GM23338 (cell line): ENCODE measurements at regions not wholly inside any gene's neighbourhood (a gene's known extent, or its start where the extent isn't known, plus 50 kb on each side); places are given as distances from the start of the nearest gene placed in this dataset.

Source experiments
- ATAC-seq: fragments of 200-7000 bp; cut with Tn5 transposase; 3 replicates; pipeline ENCODE4 v1.9.1; 2020
- DNase-seq: peaks from one replicate; pipeline ENCODE4 v3.0.0-alpha.2; 2015; ENCODE audit warnings: low spot score
- H2AFZ ChIP-seq: fragments of 200-600 bp; sonication (generic); 2 replicates; pipeline ENCODE4 v1.8.0; 2016; ENCODE audit warnings: antibody characterized with exemption, mild to moderate bottlenecking, moderate library complexity
- H3F3A ChIP-seq: fragments of 200-600 bp; sonication (generic); replicated peaks from 2 replicates; pipeline ENCODE4 v1.8.0; 2017; ENCODE audit warnings: antibody characterized with exemption, mixed run types, low read depth
- H3K27ac ChIP-seq: fragments of 200-600 bp; sonication (generic); 2 replicates; pipeline ENCODE4 v1.6.1; 2016; ENCODE audit warnings: low read depth
- H3K27me3 ChIP-seq: fragments of 200-600 bp; sonication (generic); 2 replicates; pipeline ENCODE4 v1.8.0; 2016; ENCODE audit warnings: mild to moderate bottlenecking, mixed run types, moderate library complexity; ENCODE audit not compliant: insufficient read depth
- H3K36me3 ChIP-seq: fragments of 200-600 bp; sonication (generic); 2 replicates; pipeline ENCODE4 v1.8.0; 2016; ENCODE audit warnings: mild to moderate bottlenecking; ENCODE audit not compliant: insufficient read depth
- H3K4me1 ChIP-seq: fragments of 200-600 bp; sonication (generic); 2 replicates; pipeline ENCODE4 v1.8.0; 2016; ENCODE audit warnings: mild to moderate bottlenecking, moderate library complexity; ENCODE audit not compliant: insufficient read depth
- H3K4me2 ChIP-seq: fragments of 200-600 bp; sonication (generic); 2 replicates; pipeline ENCODE4 v1.7.1; 2017; ENCODE audit warnings: mixed run types
- H3K4me3 ChIP-seq: fragments of 200-600 bp; sonication (generic); 2 replicates; pipeline ENCODE4 v1.6.1; 2016; ENCODE audit warnings: mixed run types
- H3K79me2 ChIP-seq: fragments of 200-600 bp; sonication (generic); replicated peaks from 2 replicates; pipeline ENCODE4 v1.8.0; 2017; ENCODE audit warnings: mild to moderate bottlenecking; ENCODE audit not compliant: insufficient read depth
- H3K9me2 ChIP-seq: fragments of 200-600 bp; sonication (generic); 2 replicates; pipeline ENCODE4 v1.8.0; 2017; ENCODE audit not compliant: insufficient read depth
- H4K20me1 ChIP-seq: fragments of 200-600 bp; sonication (generic); replicated peaks from 2 replicates; pipeline ENCODE4 v1.8.0; 2017; ENCODE audit warnings: mild to moderate bottlenecking; ENCODE audit not compliant: insufficient read depth
- H3K27ac Mint-ChIP-seq: 2 replicates; pipeline ENCODE4 v1.8.0; 2020; ENCODE audit warnings: inconsistent platforms, mild to moderate bottlenecking, moderate library complexity, mixed read lengths
- H3K27me3 Mint-ChIP-seq: 3 replicates; pipeline ENCODE4 v1.8.0; 2022; ENCODE audit warnings: low read depth, mild to moderate bottlenecking, moderate library complexity, mixed read lengths, inconsistent platforms; ENCODE audit not compliant: insufficient read depth, poor library complexity
- H3K36me3 Mint-ChIP-seq: 3 replicates; pipeline ENCODE4 v1.8.0; 2021; ENCODE audit warnings: low read depth, mild to moderate bottlenecking, inconsistent platforms, moderate library complexity, mixed read lengths
- H3K4me1 Mint-ChIP-seq: 3 replicates; pipeline ENCODE4 v1.8.0; 2020; ENCODE audit warnings: mild to moderate bottlenecking, inconsistent platforms, mixed read lengths
- H3K4me3 Mint-ChIP-seq: 3 replicates; pipeline ENCODE4 v1.8.0; 2021; ENCODE audit warnings: moderate library complexity, mild to moderate bottlenecking, inconsistent platforms, mixed read lengths
- H3K9me3 Mint-ChIP-seq: 3 replicates; pipeline ENCODE4 v1.8.0; 2020; ENCODE audit warnings: moderate library complexity, mild to moderate bottlenecking, inconsistent platforms, mixed read lengths
- CREB1 ChIP-seq: fragments of 250-450 bp; sonication (Bioruptor Pico); IDR thresholded peaks from 2 replicates; pipeline ENCODE4 v1.5.0; 2020; ENCODE audit warnings: low read depth, mild to moderate bottlenecking, moderate library complexity
- CTCF ChIP-seq, 2 experiments: fragments of 200-600 bp in 1 of 2; sonication (generic) in 1 of 2; conservative IDR thresholded peaks; 2 replicates each; pipeline versions ENCODE4 v1.5.1 to v1.6.1; 2016 to 2017; ENCODE audit warnings: antibody characterized with exemption in 2 of 2, low read depth in 2 of 2, mild to moderate bottlenecking in 2 of 2, moderate library complexity in 1 of 2
- ETS1 ChIP-seq: IDR thresholded peaks from 2 replicates; pipeline ENCODE4 v1.6.1; 2016; ENCODE audit warnings: antibody characterized with exemption
- EZH2 ChIP-seq: fragments of 200-600 bp; sonication (generic); IDR thresholded peaks from one replicate; pipeline ENCODE4 v1.8.0; 2017; ENCODE audit warnings: antibody characterized with exemption, mild to moderate bottlenecking, low read depth; ENCODE audit not compliant: unreplicated experiment
- EZH2phosphoT487 ChIP-seq: fragments of 200-600 bp; sonication (generic); IDR thresholded peaks from one replicate; pipeline ENCODE4 v1.8.1; 2018; ENCODE audit warnings: antibody characterized with exemption; ENCODE audit not compliant: unreplicated experiment
- JUNB ChIP-seq: IDR thresholded peaks from one replicate; pipeline ENCODE4 v1.6.1; 2016; ENCODE audit warnings: antibody characterized with exemption; ENCODE audit not compliant: unreplicated experiment
- NANOG ChIP-seq: IDR thresholded peaks from 2 replicates; pipeline ENCODE4 v1.6.1; 2016; ENCODE audit warnings: antibody characterized with exemption, borderline replicate concordance
- POLR2AphosphoS5 ChIP-seq: IDR thresholded peaks from 2 replicates; pipeline ENCODE4 v1.6.1; 2016; ENCODE audit warnings: antibody characterized with exemption, low read depth
- REST ChIP-seq: IDR thresholded peaks from one replicate; pipeline ENCODE4 v1.6.1; 2018; ENCODE audit warnings: antibody characterized with exemption; ENCODE audit not compliant: unreplicated experiment
- STAT1 ChIP-seq: IDR thresholded peaks from one replicate; pipeline ENCODE4 v1.6.1; 2016; ENCODE audit warnings: antibody characterized with exemption; ENCODE audit not compliant: unreplicated experiment
- ZNF114 ChIP-seq: fragments of 250-450 bp; sonication (Bioruptor Pico); IDR thresholded peaks from 2 replicates; pipeline ENCODE4 v1.5.0; 2020; ENCODE audit warnings: mild to moderate bottlenecking, moderate library complexity
- ZNF331 ChIP-seq: fragments of 250-450 bp; sonication (Bioruptor Pico); IDR thresholded peaks from 2 replicates; pipeline ENCODE4 v1.5.0; 2020; ENCODE audit warnings: low read depth, mild to moderate bottlenecking, moderate library complexity

GRCh38 chr18:46332921-46333341 lies 228.7 kb downstream of the HAUS1 start (continued):
- no peak for TF ChIP-seq CTCF (conservative IDR thresholded peaks at IDR 0.05; ENCODE audit: low read depth in 2 of 2)
- TF ChIP-seq EZH2, result no peak
- TF ChIP-seq REST, result no peak
- no peak for TF ChIP-seq ETS1
- TF ChIP-seq NANOG, result no peak
- no peak for TF ChIP-seq POLR2AphosphoS5
- TF ChIP-seq ZNF114 (CRISPR knock-in tag), result no peak
- no peak for TF ChIP-seq JUNB
- no peak for TF ChIP-seq EZH2phosphoT487
- TF ChIP-seq CREB1 (CRISPR knock-in tag), result no peak
- no peak for TF ChIP-seq STAT1

- peak overlapping the region; percentile 79 for H3K4me3 Mint-ChIP-seq
- Histone ChIP-seq H3K4me2 (peak overlapping the region; percentile 91), H2AFZ (peak overlapping the region; percentile 96), H3K27ac (no peak overlapping the region), H3F3A (peaks cover 10% of the 10 kb centered on the region), H3K9me2 (no peaks in the 10 kb centered on the region), H4K20me1 (no peaks in the 10 kb centered on the region), H3K36me3 (no peaks in the 10 kb centered on the region), H3K27me3 (peaks cover 38% of the 10 kb centered on the region), H3K4me1 (peaks cover 38% of the 10 kb centered on the region), H3K4me3 (peak overlapping the region; percentile 87), H3K79me2 (peaks cover 19% of the 10 kb centered on the region)
- peak; percentile 69 for DNase-seq
- no peaks in the 10 kb centered on the region for H3K9me3 Mint-ChIP-seq
- no peak overlapping the region for H3K27ac Mint-ChIP-seq
- no peaks in the 10 kb centered on the region for H3K36me3 Mint-ChIP-seq
- peaks cover 39% of the 10 kb centered on the region for H3K4me1 Mint-ChIP-seq
- peak; percentile 37 for ATAC-seq
- H3K27me3 Mint-ChIP-seq, result peaks cover 32% of the 10 kb centered on the region
- TF ChIP-seq REST (no peak), CTCF (conservative IDR thresholded peaks at IDR 0.05; ENCODE audit: low read depth in 2 of 2) (no peak), NANOG (no peak), ZNF331 (no peak), ETS1 (no peak), CREB1 (CRISPR knock-in tag) (no peak)
These were observed 229.4 kb downstream of the HAUS1 start for GRCh38 chr18:46333431-46334135.
